HG03159 (cell line): ENCODE measurements at regions not wholly inside any gene's neighbourhood (a gene's known extent, or its start where the extent isn't known, plus 50 kb on each side); places are given as distances from the start of the nearest gene placed in this dataset.

ENCODE experiments used
- ATAC-seq: cut with Tn5 transposase; IDR thresholded peaks from one replicate; pipeline ENCODE4 v1.9.1; 2021; ENCODE audit warnings: mild to moderate bottlenecking, moderate library complexity; ENCODE audit not compliant: unreplicated experiment

DNA sequence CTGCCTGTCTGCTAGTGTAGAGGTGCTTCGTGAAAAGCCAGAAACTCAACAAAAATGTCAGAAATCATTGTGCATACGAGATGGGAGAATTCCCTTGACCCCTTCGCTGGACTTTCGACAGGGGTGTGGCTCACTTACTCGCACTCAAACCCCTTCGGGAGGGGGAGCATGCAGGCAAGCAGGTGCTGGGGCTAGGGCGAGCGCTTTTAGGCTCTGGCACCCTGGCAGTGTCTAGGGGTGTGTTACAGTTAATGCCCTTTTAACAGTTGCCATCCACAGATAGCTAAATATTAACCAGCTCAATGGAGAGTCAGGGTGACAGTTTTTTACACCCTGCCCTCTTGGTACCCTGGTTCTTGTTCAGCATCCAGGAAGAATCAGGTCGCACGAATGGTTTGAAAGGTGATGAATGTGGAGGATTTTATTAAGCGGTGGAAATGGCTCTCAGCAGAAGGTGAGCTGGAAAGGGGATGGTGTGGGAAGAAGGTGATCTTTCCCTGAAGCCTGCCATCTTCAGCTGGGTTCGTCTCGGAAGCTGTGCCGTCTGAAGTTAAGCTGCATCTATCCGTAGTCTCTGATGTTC is 59.6 kb upstream of the SHANK2 start:
- no peak for ATAC-seq

DNA sequence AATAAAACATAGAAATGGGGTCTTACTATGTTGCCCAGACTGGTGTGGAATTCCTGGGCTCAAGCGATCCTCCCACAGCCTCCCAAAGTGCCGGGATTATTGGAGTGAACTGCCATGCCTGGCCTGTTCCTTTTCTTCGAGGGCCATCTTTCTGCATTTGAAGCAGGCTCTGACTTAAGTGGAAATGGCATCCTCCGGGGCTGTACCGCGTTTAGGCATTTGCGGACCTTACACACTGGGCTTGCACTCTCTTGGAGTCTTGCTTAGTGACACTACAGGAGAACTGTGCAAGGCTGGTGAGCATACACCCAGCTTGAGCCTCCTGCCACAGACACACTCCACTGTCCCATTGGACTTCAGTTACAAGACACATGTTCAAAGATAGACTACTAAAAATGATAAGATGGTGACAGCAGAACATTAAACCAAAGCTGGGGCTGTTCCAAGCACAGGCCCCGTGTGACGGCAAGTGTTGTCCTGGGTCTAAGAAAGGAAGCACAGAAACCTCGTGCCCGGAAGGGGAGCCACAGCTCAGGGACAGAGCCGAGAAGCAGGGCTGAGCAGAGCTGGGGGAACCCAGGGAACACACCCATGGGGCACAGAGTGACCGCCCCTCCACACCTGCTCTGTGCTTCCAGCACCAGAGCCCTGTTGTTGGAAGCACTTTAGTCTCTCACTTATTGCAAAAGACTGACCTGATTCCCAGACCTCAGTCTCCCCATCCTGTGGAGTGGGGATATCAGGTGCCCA is 59.0 kb upstream of the SHANK2 start:
- ATAC-seq, result no peak

DNA sequence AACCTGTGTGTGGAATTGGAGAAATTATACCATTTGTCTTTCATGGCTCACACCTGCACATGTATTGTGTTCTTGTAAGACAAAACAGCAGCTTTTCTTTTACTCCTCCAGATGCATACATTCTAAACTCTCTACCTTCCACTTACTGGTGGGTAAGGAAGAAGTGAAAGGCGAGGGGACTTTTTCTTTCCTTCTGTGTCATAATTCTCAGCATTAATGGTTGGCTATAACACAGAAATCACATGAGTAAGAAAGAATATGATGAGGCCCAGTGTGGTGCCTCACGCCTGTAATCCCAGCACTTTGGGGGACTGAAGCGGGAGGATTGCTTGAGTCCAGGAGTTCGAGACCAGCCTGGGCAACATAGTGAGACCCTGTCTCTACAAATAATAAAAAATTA is 57.8 kb upstream of the SHANK2 start:
- ATAC-seq, result no peak

DNA sequence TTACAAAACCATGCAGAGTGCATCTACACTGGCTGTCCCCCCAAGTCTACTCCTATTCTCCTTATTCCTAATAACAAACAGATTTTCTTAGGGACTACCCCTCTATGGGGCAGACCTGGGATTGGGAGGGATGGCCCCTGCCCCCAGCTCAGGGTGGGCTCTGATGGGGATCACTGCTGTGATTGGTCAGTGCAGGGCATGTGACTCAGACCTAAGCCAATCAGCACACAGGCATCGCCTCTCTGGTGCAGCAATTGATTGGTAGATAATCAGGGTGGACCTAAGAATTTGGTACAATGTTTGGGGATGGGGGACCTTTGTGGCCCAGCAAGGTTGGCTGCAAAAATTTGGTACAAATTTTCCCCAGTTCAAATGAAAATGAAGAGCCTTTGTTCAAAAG is 57.2 kb upstream of the SHANK2 start:
- no peak for ATAC-seq

DNA sequence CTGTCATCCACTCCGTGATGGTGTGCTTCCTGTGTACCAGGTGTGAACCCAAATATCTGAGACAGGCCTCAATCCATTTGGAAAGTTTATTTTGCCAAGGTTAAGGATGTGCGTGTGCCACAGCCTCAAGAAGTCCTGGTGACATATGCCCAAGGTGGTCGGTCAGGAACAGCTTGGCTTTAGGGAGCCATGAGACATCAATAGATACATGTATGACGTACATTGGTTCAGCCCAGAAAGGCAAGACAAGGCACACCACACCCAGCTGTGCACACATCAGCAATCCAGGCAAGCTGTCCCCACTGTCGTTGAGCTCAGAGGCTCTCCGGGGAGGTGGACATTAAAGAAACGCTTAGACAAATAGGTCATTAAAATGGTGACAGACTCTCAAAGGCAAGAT is 56.8 kb upstream of the SHANK2 start:
- no peak for ATAC-seq

DNA sequence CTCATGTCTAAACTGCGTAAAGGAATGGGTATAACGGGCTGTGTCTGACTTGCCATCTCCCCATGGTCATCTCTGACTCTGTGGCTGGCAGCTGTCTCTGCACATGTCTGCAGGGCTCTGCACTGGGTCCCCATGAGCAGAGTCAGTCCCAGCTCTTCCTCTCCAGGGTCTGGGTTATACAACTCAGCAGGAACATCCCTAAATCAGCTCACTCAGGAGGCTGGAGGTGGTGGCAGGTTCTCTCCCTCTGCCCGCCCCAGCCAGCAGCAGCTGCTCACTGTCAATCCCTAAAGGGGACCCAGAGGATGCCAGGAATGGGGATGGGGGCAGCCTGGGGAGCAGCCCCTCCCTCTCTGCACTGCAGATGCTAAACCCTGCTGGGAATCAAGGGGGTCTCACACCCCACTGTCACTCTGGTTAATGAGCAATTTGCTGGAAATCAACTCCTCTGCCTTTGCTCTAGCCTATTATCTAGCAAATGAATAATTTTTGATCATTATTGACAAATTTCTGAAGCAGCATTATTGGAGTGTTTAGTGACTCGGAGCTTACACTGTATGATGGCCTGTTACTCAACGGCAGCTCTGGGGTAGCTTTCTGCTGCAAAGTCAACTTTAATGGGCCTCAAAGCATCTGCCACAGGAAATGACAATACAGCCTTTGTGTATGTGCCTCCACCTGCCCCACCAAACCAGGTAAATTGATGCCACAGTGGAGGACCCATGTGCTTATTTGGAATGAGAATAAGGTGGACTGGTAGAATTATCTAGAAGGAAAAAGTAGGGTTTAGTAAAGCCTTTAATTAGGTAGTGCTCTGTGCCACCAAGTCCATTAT is 55.7 kb upstream of the SHANK2 start:
- ATAC-seq, result no peak

DNA sequence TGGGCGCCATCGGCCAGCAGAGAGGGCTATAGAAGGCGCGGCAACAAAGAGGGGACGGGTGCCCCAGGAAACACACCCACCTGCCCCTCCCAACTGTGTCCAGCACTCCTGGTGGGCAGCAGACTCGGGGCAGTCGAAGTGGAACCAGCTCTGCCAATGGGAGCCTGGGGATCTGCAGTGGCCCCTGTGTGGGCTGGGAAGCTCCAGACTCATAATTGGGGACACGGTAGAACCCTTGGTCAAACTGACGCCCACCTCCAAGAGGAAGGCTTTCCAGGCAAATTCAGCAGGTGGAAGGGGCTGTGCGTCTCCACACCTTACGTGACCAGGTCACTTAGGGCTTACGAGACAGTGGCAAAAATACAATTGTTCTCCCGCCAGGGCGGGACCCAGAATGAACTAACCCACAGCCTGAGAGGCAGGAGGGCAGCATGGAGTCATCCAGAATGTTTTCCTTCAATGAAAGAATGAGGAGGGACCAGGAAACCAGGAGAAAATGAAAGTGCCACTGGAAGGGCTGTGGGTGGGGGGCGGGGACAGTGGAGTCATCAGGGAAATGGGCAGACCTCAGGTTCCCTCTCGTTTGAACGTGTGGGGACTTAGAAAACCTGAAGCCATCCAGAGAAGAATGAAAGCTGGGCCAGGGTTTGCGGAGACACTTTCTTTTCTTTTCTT is 53.2 kb upstream of the SHANK2 start:
- ATAC-seq, result no peak

DNA sequence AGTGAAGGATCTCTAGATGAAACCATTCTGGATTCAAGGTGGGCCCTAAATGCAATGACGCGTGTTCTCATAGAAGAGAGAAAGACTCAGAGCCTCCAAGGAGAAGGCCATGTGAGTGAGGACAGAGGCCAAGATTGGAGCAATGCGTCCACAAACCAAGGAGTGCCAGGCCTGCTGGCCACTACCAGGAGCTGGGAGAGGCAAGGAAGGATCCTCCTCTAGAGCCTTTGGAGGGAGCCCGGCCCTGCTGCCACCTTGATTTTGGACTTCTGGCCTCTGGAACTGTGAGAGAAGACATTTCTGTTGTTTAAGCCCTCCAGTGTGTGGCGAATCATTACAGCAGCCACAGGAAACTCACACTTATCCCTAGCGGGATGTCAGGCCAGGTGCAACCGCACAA is 52.7 kb upstream of the SHANK2 start:
- ATAC-seq, result no peak

DNA sequence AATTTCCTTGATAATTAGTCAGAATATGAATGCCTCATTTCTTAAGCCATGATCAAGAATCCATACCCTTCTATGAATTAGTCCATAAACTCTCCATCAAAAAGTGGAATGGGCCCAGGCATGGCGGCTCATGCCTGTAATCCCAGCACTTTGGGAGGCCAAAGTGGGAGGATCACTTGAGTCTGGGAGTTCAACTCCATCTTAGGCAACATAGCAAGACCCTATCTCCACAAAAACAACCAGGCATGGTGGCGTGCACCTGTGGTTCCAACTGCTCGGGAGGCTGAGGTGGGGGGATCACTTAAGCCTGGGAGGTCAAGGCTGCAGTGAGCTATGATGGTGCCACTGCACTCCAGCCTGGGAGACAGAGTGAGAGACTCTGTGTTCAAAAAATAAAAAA is 52.1 kb upstream of the SHANK2 start:
- no peak for ATAC-seq

DNA sequence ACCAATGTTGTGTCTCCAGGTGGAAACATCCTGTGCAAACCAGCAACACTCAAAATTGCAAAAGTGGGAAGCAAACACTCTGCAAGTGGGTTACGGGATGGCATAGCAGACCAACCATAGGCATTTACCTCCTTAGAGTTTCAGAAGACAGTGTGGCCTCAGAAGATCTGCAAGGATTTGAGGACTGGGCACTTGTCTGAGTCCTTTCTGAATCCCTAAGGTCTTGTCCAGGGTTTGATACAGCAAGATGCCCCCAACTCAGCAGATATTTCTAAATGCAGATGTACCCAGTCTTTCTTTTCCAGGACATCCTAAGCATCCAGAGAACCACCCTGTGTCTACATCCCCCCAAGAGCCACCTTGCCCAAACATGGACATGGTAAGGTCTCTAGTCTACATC is 51.7 kb upstream of the SHANK2 start:
- ATAC-seq, result no peak

DNA sequence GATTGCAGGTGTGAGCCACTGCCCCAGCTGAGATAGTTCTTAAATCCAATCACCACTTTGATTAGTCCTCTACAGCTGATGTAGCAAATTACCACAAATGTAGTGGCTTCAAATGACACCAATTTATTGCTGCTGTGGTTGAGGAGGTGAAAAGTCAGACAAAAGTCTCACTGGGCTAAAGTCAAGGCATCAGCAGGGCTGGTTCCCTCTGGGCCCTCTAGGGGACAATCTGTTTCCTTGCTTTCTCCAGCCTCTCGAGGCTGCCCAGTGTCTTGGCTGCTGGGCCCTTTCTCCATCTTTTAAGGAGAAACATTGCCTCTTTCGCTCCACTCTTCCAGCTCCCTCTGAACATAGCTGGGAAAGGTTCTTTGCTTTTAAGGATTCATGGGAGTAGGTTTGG is 50.5 kb upstream of the SHANK2 start:
- ATAC-seq, result no peak

DNA sequence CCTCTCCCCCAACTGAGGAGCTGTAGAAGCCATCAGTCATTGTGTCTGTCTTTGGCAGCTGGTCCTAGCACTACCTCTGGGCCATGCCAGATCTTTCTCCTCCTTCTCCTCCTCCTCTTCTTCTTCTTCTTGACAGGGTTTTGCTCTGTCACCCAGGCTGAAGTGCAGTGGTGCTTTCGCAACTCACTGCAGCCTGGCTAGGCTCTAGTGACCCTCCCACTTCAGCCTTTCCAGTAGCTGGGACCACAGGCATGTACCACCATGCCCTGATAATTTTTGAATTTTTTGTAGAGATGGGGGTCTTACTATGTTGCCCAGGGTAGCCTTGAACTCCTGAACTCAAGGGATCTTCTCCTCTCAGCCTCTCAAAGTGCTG is 50.1 kb upstream of the SHANK2 start:
- ATAC-seq, result no peak
